ENCODE measurements at regions not wholly inside any gene's neighbourhood (a gene's known extent, or its start where the extent isn't known, plus 50 kb on each side); places are given as distances from the start of the nearest gene placed in this dataset.

- no peak for DNase-seq (ENCODE audit: low read depth)
- TF ChIP-seq CTCF (IDR thresholded peaks at IDR 0.05; ENCODE audit: control insufficient read depth, insufficient read depth, low read depth, low read length, missing control alignments), result no peak
- H3K4me3 ChIP-seq (ENCODE audit: control insufficient read depth, low read depth, low read length), result no peak overlapping the region
These were observed 574.4 kb upstream of the SUCLG2 start for GRCh38 chr3:68228856-68229255.

GRCh38 chr3:68220832-68221231, 566.4 kb upstream of the SUCLG2 start:
- no peak overlapping the region for H3K4me3 ChIP-seq (ENCODE audit: control insufficient read depth, low read depth, low read length)
- TF ChIP-seq CTCF (IDR thresholded peaks at IDR 0.05; ENCODE audit: control insufficient read depth, insufficient read depth, low read depth, low read length, missing control alignments), result no peak
- no peak for DNase-seq (ENCODE audit: low read depth)

- no peak for TF ChIP-seq CTCF (IDR thresholded peaks at IDR 0.05; ENCODE audit: control insufficient read depth, insufficient read depth, low read depth, low read length, missing control alignments)
- no peak overlapping the region for H3K4me3 ChIP-seq (ENCODE audit: control insufficient read depth, low read depth, low read length)
- DNase-seq (ENCODE audit: low read depth), result no peak
These were observed 557.2 kb upstream of the SUCLG2 start for GRCh38 chr3:68211637-68212036.

- no peak for TF ChIP-seq CTCF (IDR thresholded peaks at IDR 0.05; ENCODE audit: control insufficient read depth, insufficient read depth, low read depth, low read length, missing control alignments)
- no peak for DNase-seq (ENCODE audit: low read depth)
These were observed 556.2 kb upstream of the SUCLG2 start for GRCh38 chr3:68210635-68211034.

GRCh38 chr3:68207327-68207726, 552.9 kb upstream of the SUCLG2 start:
- no peak overlapping the region for H3K4me3 ChIP-seq (ENCODE audit: control insufficient read depth, low read depth, low read length)
- no peak for TF ChIP-seq CTCF (IDR thresholded peaks at IDR 0.05; ENCODE audit: control insufficient read depth, insufficient read depth, low read depth, low read length, missing control alignments)
- no peak for DNase-seq (ENCODE audit: low read depth)

More at GRCh38 chr3:68210635-68211034, 556.2 kb upstream of the SUCLG2 start:
- H3K4me3 ChIP-seq (ENCODE audit: control insufficient read depth, low read depth, low read length), result no peak overlapping the region

GRCh38 chr3:68206524-68207117, 552.2 kb upstream of the SUCLG2 start:
- no peak for DNase-seq (ENCODE audit: low read depth)
- no peak for TF ChIP-seq CTCF (IDR thresholded peaks at IDR 0.05; ENCODE audit: control insufficient read depth, insufficient read depth, low read depth, low read length, missing control alignments)

GRCh38 chr3:68186733-68187132, 532.3 kb upstream of the SUCLG2 start:
- TF ChIP-seq CTCF (IDR thresholded peaks at IDR 0.05; ENCODE audit: control insufficient read depth, insufficient read depth, low read depth, low read length, missing control alignments), result no peak
- no peak overlapping the region for H3K4me3 ChIP-seq (ENCODE audit: control insufficient read depth, low read depth, low read length)
- no peak for DNase-seq (ENCODE audit: low read depth)

More at GRCh38 chr3:68206524-68207117, 552.2 kb upstream of the SUCLG2 start:
- no peak overlapping the region for H3K4me3 ChIP-seq (ENCODE audit: control insufficient read depth, low read depth, low read length)

All from AG09309 (cell line).